PFSK-1 (cell line): ENCODE measurements at regions not wholly inside any gene's neighbourhood (a gene's known extent, or its start where the extent isn't known, plus 50 kb on each side); places are given as distances from the start of the nearest gene placed in this dataset.

Source experiments
- POLR2AphosphoS5 ChIP-seq: IDR thresholded peaks from 2 replicates; pipeline ENCODE4 v1.6.1; 2012; ENCODE audit warnings: low read depth, mild to moderate bottlenecking, control low read depth, low read length, moderate library complexity
- SIN3A ChIP-seq: IDR thresholded peaks from 2 replicates; pipeline ENCODE4 v1.6.1; 2012; ENCODE audit warnings: mild to moderate bottlenecking, low read length, moderate library complexity, borderline replicate concordance; ENCODE audit not compliant: insufficient read depth
- TAF1 ChIP-seq: IDR thresholded peaks from 2 replicates; pipeline ENCODE4 v1.6.1; 2012; ENCODE audit warnings: low read length, control low read depth, borderline replicate concordance; ENCODE audit not compliant: insufficient read depth
- TF ChIP-seq, protein P1 (sequence below), 2 experiments: IDR thresholded peaks; 2 replicates each; pipeline versions ENCODE4 v1.6.1 to v1.8.0; 2011 to 2012; ENCODE audit warnings: low read depth in 2 of 2, low read length in 2 of 2, control low read depth in 1 of 2, inconsistent platforms in 1 of 2, mild to moderate bottlenecking in 1 of 2, moderate library complexity in 1 of 2; ENCODE audit not compliant: insufficient read depth in 1 of 2

DNA sequence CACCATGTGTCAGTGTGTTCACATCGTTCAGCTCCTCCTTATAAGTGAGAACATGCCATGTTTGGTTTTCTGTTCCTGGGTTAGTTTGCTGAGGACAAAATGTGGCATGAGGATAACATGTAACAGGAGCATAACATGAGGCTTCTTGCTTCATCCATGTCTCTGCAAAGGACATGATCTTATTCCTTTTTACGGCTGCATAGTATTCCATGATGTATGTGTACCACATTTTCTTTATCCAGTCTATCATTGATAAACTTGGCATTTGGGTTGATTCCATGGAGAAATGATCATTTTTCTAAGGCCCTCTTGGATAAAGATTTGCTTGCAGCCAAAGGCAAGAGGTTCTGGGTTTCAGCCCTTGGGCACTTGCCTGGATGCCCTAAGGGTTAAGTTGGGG, 128.5 kb upstream of the ZEB1 start:
- TF ChIP-seq, protein P1, sequence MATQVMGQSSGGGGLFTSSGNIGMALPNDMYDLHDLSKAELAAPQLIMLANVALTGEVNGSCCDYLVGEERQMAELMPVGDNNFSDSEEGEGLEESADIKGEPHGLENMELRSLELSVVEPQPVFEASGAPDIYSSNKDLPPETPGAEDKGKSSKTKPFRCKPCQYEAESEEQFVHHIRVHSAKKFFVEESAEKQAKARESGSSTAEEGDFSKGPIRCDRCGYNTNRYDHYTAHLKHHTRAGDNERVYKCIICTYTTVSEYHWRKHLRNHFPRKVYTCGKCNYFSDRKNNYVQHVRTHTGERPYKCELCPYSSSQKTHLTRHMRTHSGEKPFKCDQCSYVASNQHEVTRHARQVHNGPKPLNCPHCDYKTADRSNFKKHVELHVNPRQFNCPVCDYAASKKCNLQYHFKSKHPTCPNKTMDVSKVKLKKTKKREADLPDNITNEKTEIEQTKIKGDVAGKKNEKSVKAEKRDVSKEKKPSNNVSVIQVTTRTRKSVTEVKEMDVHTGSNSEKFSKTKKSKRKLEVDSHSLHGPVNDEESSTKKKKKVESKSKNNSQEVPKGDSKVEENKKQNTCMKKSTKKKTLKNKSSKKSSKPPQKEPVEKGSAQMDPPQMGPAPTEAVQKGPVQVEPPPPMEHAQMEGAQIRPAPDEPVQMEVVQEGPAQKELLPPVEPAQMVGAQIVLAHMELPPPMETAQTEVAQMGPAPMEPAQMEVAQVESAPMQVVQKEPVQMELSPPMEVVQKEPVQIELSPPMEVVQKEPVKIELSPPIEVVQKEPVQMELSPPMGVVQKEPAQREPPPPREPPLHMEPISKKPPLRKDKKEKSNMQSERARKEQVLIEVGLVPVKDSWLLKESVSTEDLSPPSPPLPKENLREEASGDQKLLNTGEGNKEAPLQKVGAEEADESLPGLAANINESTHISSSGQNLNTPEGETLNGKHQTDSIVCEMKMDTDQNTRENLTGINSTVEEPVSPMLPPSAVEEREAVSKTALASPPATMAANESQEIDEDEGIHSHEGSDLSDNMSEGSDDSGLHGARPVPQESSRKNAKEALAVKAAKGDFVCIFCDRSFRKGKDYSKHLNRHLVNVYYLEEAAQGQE (IDR thresholded peaks at IDR 0.05; ENCODE audit: insufficient read depth in 1 of 2, low read depth in 2 of 2, low read length in 2 of 2): no peak
- TF ChIP-seq TAF1 (no peak), SIN3A (no peak), POLR2AphosphoS5 (no peak)
